Activated CD8-positive, alpha-beta T cell treated with anti-CD3 and anti-CD28 coated beads for 36 hours (primary cell): ENCODE measurements at regions not wholly inside any gene's neighbourhood (a gene's known extent, or its start where the extent isn't known, plus 50 kb on each side); places are given as distances from the start of the nearest gene placed in this dataset.
A peak's percentile ranks its signal among the peaks of the same experiment; 100 is the strongest.

Source experiments
- ATAC-seq: fragments of 200-7000 bp; cut with Tn5 transposase; one replicate; pipeline ENCODE4 v1.10.0; 2021; ENCODE audit warnings: mild to moderate bottlenecking, moderate library complexity
- CTCF ChIA-PET: fragments of 350-600 bp; sonication (Branson Sonifier 250); formaldehyde crosslinking; loops from one replicate; lab custom pipeline; 2021; ENCODE audit warnings: antibody characterized with exemption; lab: Charles Lee
- POLR2A ChIA-PET: fragments of 350-600 bp; sonication (Branson Sonifier 250); formaldehyde crosslinking; loops from one replicate; lab custom pipeline; 2021; ENCODE audit warnings: antibody characterized with exemption; lab: Charles Lee
- DNase-seq: peaks from one replicate; pipeline ENCODE4 v3.0.0-alpha.2; 2020
- H3K27ac Mint-ChIP-seq: one replicate; pipeline ENCODE4 v1.8.0; 2021; ENCODE audit warnings: mild to moderate bottlenecking, mixed read lengths
- H3K27me3 Mint-ChIP-seq: one replicate; pipeline ENCODE4 v1.8.0; 2021; ENCODE audit warnings: mixed read lengths
- H3K36me3 Mint-ChIP-seq: one replicate; pipeline ENCODE4 v1.8.0; 2021; ENCODE audit warnings: low read depth, mixed read lengths
- H3K4me1 Mint-ChIP-seq: one replicate; pipeline ENCODE4 v1.8.0; 2021; ENCODE audit warnings: low read depth, mixed read lengths
- H3K4me3 Mint-ChIP-seq: one replicate; pipeline ENCODE4 v1.8.0; 2021; ENCODE audit warnings: mild to moderate bottlenecking, moderate library complexity, mixed read lengths
- H3K9me3 Mint-ChIP-seq: one replicate; pipeline ENCODE4 v1.8.0; 2021; ENCODE audit warnings: mixed read lengths
- intact Hi-C: fragments of 100-400 bp; cut with micrococcal nuclease; formaldehyde crosslinking; loops from one replicate; pipeline ENCODE4 v1.10.0; 2022
- TF ChIP-seq, protein P1 (sequence below): fragments of 200-600 bp; IDR thresholded peaks from one replicate; pipeline ENCODE4 v1.8.0; 2022; ENCODE audit warnings: antibody characterized with exemption, mild to moderate bottlenecking

DNA sequence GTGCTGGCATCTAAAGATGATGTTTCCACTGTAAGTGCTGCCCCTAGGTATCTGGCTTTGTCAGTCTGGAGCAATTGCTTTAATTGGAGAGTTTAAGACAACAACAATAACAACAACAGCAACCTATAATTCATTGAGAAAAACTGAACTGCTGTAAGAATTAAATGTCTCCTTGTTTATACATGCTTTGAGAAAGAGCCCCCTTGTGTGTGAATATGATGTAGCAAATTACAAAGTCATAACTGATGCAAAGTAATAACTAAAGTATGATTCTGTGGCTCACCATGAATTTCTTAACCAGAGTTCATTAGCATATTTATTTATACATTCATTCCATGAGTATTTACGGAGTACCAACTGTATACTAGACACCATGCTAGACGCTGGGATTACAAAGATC is 59.2 kb upstream of the PRIMA1 start:
- H3K4me1 Mint-ChIP-seq = no peaks in the 10 kb centered on the region
- H3K27me3 Mint-ChIP-seq = peaks cover 13% of the 10 kb centered on the region
- H3K4me3 Mint-ChIP-seq = no peak overlapping the region
- DNase-seq (no peak), ATAC-seq (no peak)
- intact Hi-C loops = no loop called here
- ChIA-PET CTCF (no interaction called here), POLR2A (no interaction called here)
- H3K36me3 Mint-ChIP-seq = no peaks in the 10 kb centered on the region
- H3K9me3 Mint-ChIP-seq = no peaks in the 10 kb centered on the region
- no peak overlapping the region for H3K27ac Mint-ChIP-seq
- TF ChIP-seq, protein P1, sequence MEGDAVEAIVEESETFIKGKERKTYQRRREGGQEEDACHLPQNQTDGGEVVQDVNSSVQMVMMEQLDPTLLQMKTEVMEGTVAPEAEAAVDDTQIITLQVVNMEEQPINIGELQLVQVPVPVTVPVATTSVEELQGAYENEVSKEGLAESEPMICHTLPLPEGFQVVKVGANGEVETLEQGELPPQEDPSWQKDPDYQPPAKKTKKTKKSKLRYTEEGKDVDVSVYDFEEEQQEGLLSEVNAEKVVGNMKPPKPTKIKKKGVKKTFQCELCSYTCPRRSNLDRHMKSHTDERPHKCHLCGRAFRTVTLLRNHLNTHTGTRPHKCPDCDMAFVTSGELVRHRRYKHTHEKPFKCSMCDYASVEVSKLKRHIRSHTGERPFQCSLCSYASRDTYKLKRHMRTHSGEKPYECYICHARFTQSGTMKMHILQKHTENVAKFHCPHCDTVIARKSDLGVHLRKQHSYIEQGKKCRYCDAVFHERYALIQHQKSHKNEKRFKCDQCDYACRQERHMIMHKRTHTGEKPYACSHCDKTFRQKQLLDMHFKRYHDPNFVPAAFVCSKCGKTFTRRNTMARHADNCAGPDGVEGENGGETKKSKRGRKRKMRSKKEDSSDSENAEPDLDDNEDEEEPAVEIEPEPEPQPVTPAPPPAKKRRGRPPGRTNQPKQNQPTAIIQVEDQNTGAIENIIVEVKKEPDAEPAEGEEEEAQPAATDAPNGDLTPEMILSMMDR = no peak

DNA sequence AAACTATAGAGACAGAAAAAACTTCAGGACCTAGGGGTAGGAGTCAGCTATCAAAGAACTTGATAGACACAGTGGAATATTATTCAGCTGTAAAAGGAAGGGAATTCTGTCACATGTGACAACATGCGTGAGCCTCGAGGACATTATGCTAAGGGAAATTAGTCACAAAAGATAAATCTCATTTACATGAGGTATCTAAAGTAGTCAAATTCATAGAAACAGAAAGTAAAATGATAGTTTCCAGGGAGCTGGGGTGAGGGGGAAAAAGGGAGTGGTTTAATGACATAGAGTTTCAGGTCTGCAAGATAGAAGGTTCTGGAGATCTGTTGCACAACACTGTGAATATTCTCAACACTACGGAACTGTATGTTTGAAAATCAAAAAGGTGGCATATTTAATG is 50.0 kb upstream of the PRIMA1 start:
- Mint-ChIP-seq H3K27me3 (peaks cover 12% of the 10 kb centered on the region), H3K4me1 (peaks cover 6% of the 10 kb centered on the region), H3K27ac (no peak overlapping the region), H3K9me3 (peaks cover 9% of the 10 kb centered on the region), H3K4me3 (no peak overlapping the region), H3K36me3 (no peaks in the 10 kb centered on the region)
- TF ChIP-seq, protein P1 = no peak
- POLR2A ChIA-PET = interaction anchor here (0.6 kb wide), 1 partner anchor 212 kb away, joined by 3 read pairs; no protein-coding TSS in a partner anchor
- CTCF ChIA-PET = no interaction called here
- DNase-seq (no peak), ATAC-seq (peak; percentile 24)
- intact Hi-C loops = no loop called here
